ENCODE measurements at regions not wholly inside any gene's neighbourhood (a gene's known extent, or its start where the extent isn't known, plus 50 kb on each side); places are given as distances from the start of the nearest gene placed in this dataset.

GRCh38 chr2:37869304-37869703, 55.8 kb upstream of the RMDN2 start:
- CTCF ChIA-PET, result interaction anchor here (0.9 kb wide), 1 partner anchor 8 kb away, joined by 3 read pairs; no protein-coding TSS in a partner anchor
- Histone ChIP-seq H3K36me3 (ENCODE audit: control insufficient read depth in 1 of 2, insufficient read depth in 2 of 2, low read length in 2 of 2) (no peaks in the 10 kb centered on the region), H3K27me3 (ENCODE audit: insufficient read depth, low read length) (no peaks in the 10 kb centered on the region), H3K9me3 (ENCODE audit: control insufficient read depth in 1 of 2, insufficient read depth in 1 of 2, low read depth in 1 of 2, low read length in 2 of 2) (no peaks in the 10 kb centered on the region), H3K79me2 (ENCODE audit: insufficient read depth, low read length) (no peaks in the 10 kb centered on the region), H3K4me3 (replicated peaks in 1 of 2; ENCODE audit: low read depth in 1 of 2, low read length in 2 of 2) (no peak overlapping the region), H3K9me2 (ENCODE audit: insufficient read depth) (no peaks in the 10 kb centered on the region), H3K4me2 (ENCODE audit: low read length) (no peak overlapping the region), H3K9ac (ENCODE audit: low read length) (no peak overlapping the region), H2AFZ (ENCODE audit: low read depth, low read length, poor library complexity, severe bottlenecking) (no peak overlapping the region), H3K27ac (ENCODE audit: low read depth, low read length) (no peak overlapping the region), H4K20me1 (ENCODE audit: insufficient read depth) (no peaks in the 10 kb centered on the region), H3K4me1 (ENCODE audit: control insufficient read depth in 1 of 2, insufficient read depth in 2 of 2, low read length in 2 of 2) (no peaks in the 10 kb centered on the region)
- RAD21 ChIA-PET (ENCODE audit: low non-redundant PET in 1 of 2, low total read pairs in 2 of 2, uncharacterized antibody in 2 of 2, unreplicated experiment in 2 of 2), result no interaction called here
- POLR2A ChIA-PET, result no interaction called here
- intact Hi-C loops (cut with micrococcal nuclease), result no loop called here
- TF ChIP-seq, protein P1, sequence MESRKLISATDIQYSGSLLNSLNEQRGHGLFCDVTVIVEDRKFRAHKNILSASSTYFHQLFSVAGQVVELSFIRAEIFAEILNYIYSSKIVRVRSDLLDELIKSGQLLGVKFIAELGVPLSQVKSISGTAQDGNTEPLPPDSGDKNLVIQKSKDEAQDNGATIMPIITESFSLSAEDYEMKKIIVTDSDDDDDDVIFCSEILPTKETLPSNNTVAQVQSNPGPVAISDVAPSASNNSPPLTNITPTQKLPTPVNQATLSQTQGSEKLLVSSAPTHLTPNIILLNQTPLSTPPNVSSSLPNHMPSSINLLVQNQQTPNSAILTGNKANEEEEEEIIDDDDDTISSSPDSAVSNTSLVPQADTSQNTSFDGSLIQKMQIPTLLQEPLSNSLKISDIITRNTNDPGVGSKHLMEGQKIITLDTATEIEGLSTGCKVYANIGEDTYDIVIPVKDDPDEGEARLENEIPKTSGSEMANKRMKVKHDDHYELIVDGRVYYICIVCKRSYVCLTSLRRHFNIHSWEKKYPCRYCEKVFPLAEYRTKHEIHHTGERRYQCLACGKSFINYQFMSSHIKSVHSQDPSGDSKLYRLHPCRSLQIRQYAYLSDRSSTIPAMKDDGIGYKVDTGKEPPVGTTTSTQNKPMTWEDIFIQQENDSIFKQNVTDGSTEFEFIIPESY (IDR thresholded peaks at IDR 0.05; ENCODE audit: extremely low read depth, insufficient replicate concordance, low read length), result no peak
- TF ChIP-seq, protein P2, sequence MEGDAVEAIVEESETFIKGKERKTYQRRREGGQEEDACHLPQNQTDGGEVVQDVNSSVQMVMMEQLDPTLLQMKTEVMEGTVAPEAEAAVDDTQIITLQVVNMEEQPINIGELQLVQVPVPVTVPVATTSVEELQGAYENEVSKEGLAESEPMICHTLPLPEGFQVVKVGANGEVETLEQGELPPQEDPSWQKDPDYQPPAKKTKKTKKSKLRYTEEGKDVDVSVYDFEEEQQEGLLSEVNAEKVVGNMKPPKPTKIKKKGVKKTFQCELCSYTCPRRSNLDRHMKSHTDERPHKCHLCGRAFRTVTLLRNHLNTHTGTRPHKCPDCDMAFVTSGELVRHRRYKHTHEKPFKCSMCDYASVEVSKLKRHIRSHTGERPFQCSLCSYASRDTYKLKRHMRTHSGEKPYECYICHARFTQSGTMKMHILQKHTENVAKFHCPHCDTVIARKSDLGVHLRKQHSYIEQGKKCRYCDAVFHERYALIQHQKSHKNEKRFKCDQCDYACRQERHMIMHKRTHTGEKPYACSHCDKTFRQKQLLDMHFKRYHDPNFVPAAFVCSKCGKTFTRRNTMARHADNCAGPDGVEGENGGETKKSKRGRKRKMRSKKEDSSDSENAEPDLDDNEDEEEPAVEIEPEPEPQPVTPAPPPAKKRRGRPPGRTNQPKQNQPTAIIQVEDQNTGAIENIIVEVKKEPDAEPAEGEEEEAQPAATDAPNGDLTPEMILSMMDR (IDR thresholded peaks at IDR 0.05 in 2 of 3, conservative IDR thresholded peaks at IDR 0.05 in 1 of 3; ENCODE audit: borderline replicate concordance in 1 of 3, insufficient read depth in 1 of 3, low read depth in 2 of 3, low read length in 2 of 3), result no peak
- TF ChIP-seq POLR2AphosphoS5 (IDR thresholded peaks at IDR 0.05; ENCODE audit: low read depth, low read length) (no peak), CBX3 (IDR thresholded peaks at IDR 0.05; ENCODE audit: low read depth) (no peak), EZH2 (IDR thresholded peaks at IDR 0.05) (no peak), POLR2A (IDR thresholded peaks at IDR 0.05; ENCODE audit: borderline replicate concordance, extremely low read depth, insufficient read depth, insufficient read length) (no peak), YY1 (IDR thresholded peaks at IDR 0.05; ENCODE audit: extremely low read depth, insufficient replicate concordance, low read depth, low read length) (no peak), EGR1 (IDR thresholded peaks at IDR 0.05; ENCODE audit: low read depth) (no peak), EZH2phosphoT487 (IDR thresholded peaks at IDR 0.05; ENCODE audit: borderline replicate concordance) (no peak), ELF1 (IDR thresholded peaks at IDR 0.05; ENCODE audit: borderline replicate concordance, low read depth) (no peak), ZFX (IDR thresholded peaks at IDR 0.05) (no peak), FOSL1 (IDR thresholded peaks at IDR 0.05; ENCODE audit: low read depth) (no peak), SP1 (IDR thresholded peaks at IDR 0.05; ENCODE audit: low read depth) (no peak), CEBPB (IDR thresholded peaks at IDR 0.05; ENCODE audit: low read depth) (no peak)
- TF ChIP-seq, protein P3, sequence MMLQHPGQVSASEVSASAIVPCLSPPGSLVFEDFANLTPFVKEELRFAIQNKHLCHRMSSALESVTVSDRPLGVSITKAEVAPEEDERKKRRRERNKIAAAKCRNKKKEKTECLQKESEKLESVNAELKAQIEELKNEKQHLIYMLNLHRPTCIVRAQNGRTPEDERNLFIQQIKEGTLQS (IDR thresholded peaks at IDR 0.05), result no peak
- TF ChIP-seq, protein P4, sequence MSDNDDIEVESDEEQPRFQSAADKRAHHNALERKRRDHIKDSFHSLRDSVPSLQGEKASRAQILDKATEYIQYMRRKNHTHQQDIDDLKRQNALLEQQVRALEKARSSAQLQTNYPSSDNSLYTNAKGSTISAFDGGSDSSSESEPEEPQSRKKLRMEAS (IDR thresholded peaks at IDR 0.05), result no peak
- TF ChIP-seq, protein P5, sequence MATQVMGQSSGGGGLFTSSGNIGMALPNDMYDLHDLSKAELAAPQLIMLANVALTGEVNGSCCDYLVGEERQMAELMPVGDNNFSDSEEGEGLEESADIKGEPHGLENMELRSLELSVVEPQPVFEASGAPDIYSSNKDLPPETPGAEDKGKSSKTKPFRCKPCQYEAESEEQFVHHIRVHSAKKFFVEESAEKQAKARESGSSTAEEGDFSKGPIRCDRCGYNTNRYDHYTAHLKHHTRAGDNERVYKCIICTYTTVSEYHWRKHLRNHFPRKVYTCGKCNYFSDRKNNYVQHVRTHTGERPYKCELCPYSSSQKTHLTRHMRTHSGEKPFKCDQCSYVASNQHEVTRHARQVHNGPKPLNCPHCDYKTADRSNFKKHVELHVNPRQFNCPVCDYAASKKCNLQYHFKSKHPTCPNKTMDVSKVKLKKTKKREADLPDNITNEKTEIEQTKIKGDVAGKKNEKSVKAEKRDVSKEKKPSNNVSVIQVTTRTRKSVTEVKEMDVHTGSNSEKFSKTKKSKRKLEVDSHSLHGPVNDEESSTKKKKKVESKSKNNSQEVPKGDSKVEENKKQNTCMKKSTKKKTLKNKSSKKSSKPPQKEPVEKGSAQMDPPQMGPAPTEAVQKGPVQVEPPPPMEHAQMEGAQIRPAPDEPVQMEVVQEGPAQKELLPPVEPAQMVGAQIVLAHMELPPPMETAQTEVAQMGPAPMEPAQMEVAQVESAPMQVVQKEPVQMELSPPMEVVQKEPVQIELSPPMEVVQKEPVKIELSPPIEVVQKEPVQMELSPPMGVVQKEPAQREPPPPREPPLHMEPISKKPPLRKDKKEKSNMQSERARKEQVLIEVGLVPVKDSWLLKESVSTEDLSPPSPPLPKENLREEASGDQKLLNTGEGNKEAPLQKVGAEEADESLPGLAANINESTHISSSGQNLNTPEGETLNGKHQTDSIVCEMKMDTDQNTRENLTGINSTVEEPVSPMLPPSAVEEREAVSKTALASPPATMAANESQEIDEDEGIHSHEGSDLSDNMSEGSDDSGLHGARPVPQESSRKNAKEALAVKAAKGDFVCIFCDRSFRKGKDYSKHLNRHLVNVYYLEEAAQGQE (IDR thresholded peaks at IDR 0.05; ENCODE audit: low read depth), result no peak
- no TSS peak for BruUV-seq (replicated peaks)
- ATAC-seq (no peak), DNase-seq (ENCODE audit: low read depth, low spot score) (no peak)

All from HCT116 (cell line).